ENCODE measurements at regions not wholly inside any gene's neighbourhood (a gene's known extent, or its start where the extent isn't known, plus 50 kb on each side); places are given as distances from the start of the nearest gene placed in this dataset.

DNA sequence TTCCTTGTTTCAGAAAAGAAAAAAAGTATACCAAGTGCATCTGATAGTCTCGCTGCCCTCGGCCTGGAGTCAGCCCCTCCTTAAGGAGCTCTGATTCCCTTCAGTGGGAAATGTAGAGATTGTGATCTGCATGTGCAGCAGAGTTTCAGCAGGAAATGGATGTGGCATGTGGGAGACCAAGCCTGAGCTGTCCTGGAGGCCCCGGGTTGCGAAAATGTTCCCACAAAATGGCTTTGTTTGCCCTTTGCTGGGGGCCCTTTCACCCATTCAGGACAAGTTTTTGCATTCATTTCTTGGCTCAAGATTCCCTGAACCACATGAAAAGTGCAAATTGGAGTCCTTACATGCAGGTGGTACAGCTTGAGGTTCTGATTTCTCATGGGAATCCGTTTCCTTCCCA is 230.9 kb downstream of the GADD45G start:
- ATAC-seq (no peak), DNase-seq (no peak)
- ChIA-PET POLR2A (interaction anchor here (1.1 kb wide), 1 partner anchor 172 kb away, joined by 3 read pairs; no protein-coding TSS in a partner anchor), CTCF (interaction anchor here (1.1 kb wide), 1 partner anchor 9 kb away, joined by 3 read pairs; no protein-coding TSS in a partner anchor)
- Mint-ChIP-seq H3K4me3 (no peak overlapping the region), H3K4me1 (ENCODE audit: low read depth) (no peaks in the 10 kb centered on the region), H3K36me3 (ENCODE audit: low read depth) (no peaks in the 10 kb centered on the region), H3K9me3 (peaks cover 2% of the 10 kb centered on the region), H3K27me3 (peaks cover 2% of the 10 kb centered on the region), H3K27ac (no peak overlapping the region)
- intact Hi-C loops (cut with micrococcal nuclease): no loop called here
- no peak for TF ChIP-seq CTCF (IDR thresholded peaks at IDR 0.05)

DNA sequence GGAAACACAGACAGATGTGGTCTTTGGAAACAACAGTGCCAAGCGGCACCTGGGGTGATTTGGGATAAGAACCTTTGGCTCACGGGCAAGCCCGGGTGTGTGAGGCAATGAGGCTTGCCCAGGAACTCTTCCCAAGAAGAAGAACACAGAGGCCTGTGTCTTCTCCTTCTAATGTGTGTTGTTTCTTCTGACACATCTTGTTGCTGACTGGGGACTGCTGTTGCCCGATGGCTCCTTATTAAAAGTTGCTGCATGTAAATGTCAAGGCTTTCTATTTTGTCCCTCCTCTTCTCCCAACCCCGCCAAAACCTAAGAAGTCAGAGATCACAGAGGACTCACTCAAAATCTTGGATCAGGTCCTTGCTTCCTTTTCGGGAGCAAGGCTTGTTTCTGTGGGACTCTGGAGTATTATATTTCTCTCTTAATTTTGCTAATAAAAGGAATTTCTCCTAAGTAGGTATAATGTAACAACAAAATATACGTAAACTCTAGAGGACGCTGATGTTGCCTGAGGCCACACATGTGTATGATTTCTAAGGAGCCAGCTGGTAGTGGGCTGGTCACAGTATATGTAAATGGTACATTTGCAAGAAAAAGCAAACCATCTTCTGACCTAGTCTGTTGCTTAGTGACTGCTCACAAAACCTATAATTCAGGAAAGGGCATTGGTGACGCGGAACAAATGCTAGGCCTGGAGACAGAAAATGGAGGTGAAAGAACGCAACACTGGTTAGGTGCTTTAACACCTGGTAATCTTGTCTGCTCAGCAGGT is 232.5 kb downstream of the GADD45G start:
- TF ChIP-seq CTCF (IDR thresholded peaks at IDR 0.05): no peak
- Mint-ChIP-seq H3K4me1 (ENCODE audit: low read depth) (no peaks in the 10 kb centered on the region), H3K27me3 (peaks cover 2% of the 10 kb centered on the region), H3K9me3 (no peaks in the 10 kb centered on the region), H3K27ac (no peak overlapping the region), H3K4me3 (no peak overlapping the region), H3K36me3 (ENCODE audit: low read depth) (no peaks in the 10 kb centered on the region)
- ChIA-PET CTCF (no interaction called here), POLR2A (no interaction called here)
- intact Hi-C loops (cut with micrococcal nuclease): no loop called here
- ATAC-seq (no peak), DNase-seq (no peak)

DNA sequence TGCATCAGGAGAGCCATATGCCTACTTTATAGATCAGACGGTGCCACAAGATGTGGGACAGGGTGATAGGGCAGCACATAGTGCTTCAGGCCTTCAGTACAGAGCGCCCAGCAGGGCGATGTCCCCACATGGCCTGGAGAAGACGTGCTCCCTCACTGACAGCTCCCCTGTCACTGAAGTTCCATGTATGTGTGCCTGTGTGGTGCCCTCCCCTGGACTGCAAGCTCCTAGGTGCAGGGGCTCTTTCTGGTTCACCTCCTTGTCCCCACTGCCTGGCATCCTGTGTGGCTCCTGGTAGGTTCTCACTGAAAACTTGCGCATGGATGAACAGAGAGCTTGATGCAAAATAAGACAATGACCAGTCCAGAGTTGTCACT is 233.1 kb downstream of the GADD45G start:
- H3K4me3 Mint-ChIP-seq: no peak overlapping the region
- ChIA-PET POLR2A (no interaction called here), CTCF (no interaction called here)
- ATAC-seq (no peak), DNase-seq (no peak)
- no peaks in the 10 kb centered on the region for H3K36me3 Mint-ChIP-seq (ENCODE audit: low read depth)
- peaks cover 2% of the 10 kb centered on the region for H3K27me3 Mint-ChIP-seq
- no peaks in the 10 kb centered on the region for H3K4me1 Mint-ChIP-seq (ENCODE audit: low read depth)
- no peak for TF ChIP-seq CTCF (IDR thresholded peaks at IDR 0.05)
- intact Hi-C loops (cut with micrococcal nuclease): no loop called here
- no peak overlapping the region for H3K27ac Mint-ChIP-seq
- H3K9me3 Mint-ChIP-seq: no peaks in the 10 kb centered on the region

DNA sequence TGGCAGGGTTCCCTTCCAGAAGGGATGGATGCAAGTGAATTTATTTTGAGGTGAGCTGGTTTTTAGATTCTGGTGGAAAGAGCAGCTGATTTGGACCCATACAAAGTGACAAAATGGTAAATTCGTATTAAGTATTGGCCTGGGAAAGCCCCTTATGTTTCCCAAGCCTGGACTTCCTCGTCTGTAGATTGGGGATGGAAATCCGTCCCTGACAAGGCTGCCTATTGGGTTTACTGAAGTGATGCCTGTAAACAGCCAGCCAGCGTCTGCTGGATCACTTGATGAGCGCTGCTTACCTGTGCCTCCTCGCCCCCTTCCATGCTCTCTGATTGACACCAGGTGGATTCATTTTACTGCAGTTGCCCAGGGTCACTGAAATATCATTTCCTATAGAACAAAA is 233.8 kb downstream of the GADD45G start:
- ChIA-PET POLR2A (no interaction called here), CTCF (no interaction called here)
- Mint-ChIP-seq H3K27ac (no peak overlapping the region), H3K4me1 (ENCODE audit: low read depth) (no peaks in the 10 kb centered on the region), H3K36me3 (ENCODE audit: low read depth) (no peaks in the 10 kb centered on the region), H3K27me3 (peaks cover 2% of the 10 kb centered on the region), H3K4me3 (no peak overlapping the region), H3K9me3 (no peaks in the 10 kb centered on the region)
- DNase-seq: no peak
- no peak for TF ChIP-seq CTCF (IDR thresholded peaks at IDR 0.05)
- intact Hi-C loops (cut with micrococcal nuclease): no loop called here
- no peak for ATAC-seq

DNA sequence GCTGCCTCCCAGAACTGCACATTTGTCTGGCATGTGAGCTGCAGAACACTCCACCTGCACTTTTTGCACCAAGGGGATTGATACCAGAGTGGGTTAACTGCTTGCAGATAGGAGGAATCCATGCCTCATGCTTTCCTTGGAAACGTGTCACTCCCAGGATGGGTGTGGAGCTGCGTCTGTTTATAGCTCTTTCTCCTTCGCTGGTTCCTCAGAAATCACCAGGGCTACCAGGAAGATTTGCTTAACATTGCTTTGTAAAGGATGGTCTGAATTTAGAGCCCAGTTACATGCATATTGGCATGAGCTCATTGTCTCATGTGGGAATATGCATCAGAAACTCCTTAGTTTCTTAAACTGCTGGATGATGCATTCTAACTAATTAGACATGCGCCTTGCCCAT is 234.6 kb downstream of the GADD45G start:
- CTCF ChIA-PET: interaction anchor here (1.2 to 1.6 kb wide), 2 partner anchors 237 to 242 kb away, joined by 3 to 4 read pairs; no protein-coding TSS in a partner anchor
- Mint-ChIP-seq H3K36me3 (ENCODE audit: low read depth) (no peaks in the 10 kb centered on the region), H3K27ac (no peak overlapping the region), H3K4me3 (no peak overlapping the region), H3K9me3 (no peaks in the 10 kb centered on the region), H3K27me3 (peaks cover 2% of the 10 kb centered on the region), H3K4me1 (ENCODE audit: low read depth) (no peaks in the 10 kb centered on the region)
- no peak for DNase-seq
- intact Hi-C loops (cut with micrococcal nuclease): no loop called here
- POLR2A ChIA-PET: no interaction called here
- ATAC-seq: no peak
- no peak for TF ChIP-seq CTCF (IDR thresholded peaks at IDR 0.05)

All from activated CD8-positive, alpha-beta T cell treated with anti-CD3 and anti-CD28 coated beads for 36 hours (primary cell).